SH-SY5Y (cell line): ENCODE measurements at regions not wholly inside any gene's neighbourhood (a gene's known extent, or its start where the extent isn't known, plus 50 kb on each side); places are given as distances from the start of the nearest gene placed in this dataset.

Experiments
- GATA2 ChIP-seq: IDR thresholded peaks from 2 replicates; pipeline ENCODE4 v1.6.1; 2011; ENCODE audit warnings: mild to moderate bottlenecking, low read depth, low read length
- GATA3 ChIP-seq: IDR thresholded peaks from 2 replicates; pipeline ENCODE4 v1.6.1; 2011; ENCODE audit warnings: low read depth, mild to moderate bottlenecking, low read length, moderate library complexity

GRCh38 chr6:113397236-113397635 lies 459.9 kb upstream of the MARCKS start:
- TF ChIP-seq GATA3 = no peak
- no peak for TF ChIP-seq GATA2

GRCh38 chr6:113401231-113401630 lies 455.9 kb upstream of the MARCKS start:
- TF ChIP-seq GATA3 (no peak), GATA2 (no peak)

DNA sequence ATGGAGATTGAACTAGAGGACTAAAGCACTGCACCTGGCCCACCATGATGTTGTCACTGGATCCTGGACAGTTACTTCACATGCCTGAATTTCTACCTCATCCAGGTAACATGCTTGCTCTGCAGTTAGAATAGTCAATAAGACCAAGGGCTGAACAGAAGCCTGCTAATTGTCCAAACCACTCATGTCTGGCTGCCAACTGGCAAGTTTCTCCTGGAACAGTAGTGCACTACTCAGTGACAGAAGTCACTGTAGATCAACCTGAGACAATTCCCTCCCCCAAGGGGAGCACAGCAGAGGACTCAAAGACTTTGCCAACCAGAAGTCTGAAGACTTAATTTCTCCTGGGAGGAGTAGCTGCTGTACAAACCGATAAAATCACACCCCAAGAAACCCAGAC lies 454.6 kb upstream of the MARCKS start:
- TF ChIP-seq GATA3 (no peak), GATA2 (no peak)

GRCh38 chr6:113403966-113404595 lies 453.1 kb upstream of the MARCKS start:
- no peak for TF ChIP-seq GATA3
- TF ChIP-seq GATA2 = no peak

DNA sequence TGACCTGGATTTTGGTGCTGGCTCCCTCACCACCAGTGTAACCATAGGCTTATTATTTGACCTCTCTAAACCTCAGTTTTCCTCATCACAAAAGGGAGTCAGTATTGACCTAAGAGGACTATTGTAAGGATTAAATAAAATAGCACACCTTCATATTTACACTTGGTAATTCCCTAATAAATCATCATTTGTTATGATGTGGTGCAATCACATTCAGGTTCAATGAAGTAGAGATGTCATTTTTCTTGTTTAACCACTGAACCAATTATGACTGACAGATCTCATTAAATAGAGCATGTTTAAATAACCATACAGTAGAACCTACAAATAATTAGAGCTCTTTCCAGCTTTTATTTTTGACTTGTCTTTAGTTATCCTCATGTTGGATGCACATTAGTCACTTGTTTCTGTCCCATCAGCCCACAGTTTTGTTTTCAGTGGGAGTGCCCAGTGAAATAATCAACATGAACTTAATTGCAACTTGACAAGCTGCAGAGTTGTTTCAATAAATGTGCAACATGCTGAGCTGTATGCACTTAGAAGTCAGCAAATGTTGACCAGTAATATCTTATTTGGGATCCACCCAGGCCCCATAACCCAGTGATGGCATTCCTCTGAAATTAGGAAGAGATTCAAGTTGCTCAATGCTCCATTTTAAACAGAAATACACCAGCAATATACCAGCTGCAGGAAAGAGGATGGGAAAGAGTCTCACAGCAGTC lies 451.7 kb upstream of the MARCKS start:
- TF ChIP-seq GATA3 (no peak), GATA2 (no peak)

- TF ChIP-seq GATA3 (no peak), GATA2 (no peak)
Observed at GRCh38 chr6:113406048-113406695, 451.0 kb upstream of the MARCKS start.

- TF ChIP-seq GATA2 (no peak), GATA3 (no peak)
Observed at GRCh38 chr6:113411011-113411410, 446.1 kb upstream of the MARCKS start.

DNA sequence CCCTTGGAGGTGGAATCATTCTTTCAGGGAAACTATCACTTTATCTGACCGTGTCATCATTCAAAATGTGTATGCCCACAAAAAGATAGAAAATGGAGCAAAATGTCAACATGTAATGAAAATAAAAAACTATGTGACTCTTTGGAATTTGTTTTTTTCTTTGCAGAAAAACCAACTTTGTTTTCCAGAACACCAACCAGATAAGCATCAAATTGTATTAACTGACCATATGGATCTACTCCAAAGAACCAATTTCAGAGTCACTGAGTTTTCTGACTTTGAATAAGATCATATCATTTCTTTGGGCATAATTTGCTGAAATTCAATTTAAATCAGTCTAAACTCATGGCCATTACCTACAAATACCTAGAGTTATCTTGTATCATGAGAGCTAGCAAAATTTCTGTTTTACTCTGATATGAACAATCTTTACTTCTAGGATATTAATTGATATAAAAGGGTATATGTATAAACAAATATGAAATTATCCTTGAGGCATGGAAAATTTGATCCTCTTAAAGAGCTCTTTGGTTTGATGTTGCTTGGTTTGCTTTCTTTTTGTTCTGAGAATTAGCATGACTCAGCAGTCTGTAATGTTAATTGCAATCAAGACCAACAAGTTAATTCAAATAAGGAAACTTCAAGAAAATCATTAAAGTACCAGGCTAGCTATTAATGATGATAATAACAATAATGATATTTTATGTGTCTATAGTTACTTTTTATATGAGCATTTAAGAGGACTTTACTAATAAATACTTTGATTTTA lies 444.4 kb upstream of the MARCKS start:
- TF ChIP-seq GATA3 (peak; percentile 98), GATA2 (peak; percentile 70)

DNA sequence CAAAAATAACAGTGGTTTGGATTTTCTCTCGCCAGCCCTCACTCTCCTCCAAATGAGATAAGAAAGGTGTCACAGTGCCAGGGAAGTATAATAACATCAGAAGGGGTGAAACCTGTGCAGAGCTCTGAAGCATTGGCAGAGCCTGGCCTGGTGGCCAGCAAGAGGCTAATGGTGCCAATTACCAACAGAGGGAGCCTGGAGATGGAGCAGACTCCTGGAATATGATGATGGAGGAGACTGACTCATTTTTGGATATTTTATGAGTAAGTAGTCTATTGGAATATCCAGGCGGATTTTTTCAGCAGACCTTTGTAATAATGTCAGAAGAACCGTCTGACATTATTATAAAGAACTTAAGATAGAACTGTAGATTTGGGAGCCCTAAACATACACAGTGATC lies 442.6 kb upstream of the MARCKS start:
- TF ChIP-seq GATA2 (no peak; the same call in 1 of the 2 replicates), GATA3 (no peak)

DNA sequence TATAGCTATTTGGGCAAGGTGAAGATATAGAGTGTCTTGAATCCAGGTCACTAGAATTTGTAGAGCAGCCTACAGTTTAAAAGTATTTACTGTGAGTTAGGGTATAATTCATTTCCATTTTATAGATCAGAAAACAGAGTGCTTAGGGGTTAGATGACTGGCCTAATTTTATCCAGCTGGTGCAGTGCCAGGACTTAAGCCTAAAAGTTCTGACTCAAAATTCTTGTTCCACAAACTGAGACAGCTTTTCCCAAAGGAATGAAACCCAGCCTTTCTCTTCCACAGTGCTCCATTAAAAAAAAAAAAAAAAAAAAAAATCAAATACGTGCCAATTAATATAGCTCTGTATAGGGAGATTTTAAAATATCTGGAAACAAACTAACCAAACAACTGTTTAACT lies 441.0 kb upstream of the MARCKS start:
- TF ChIP-seq GATA3 = no peak
- TF ChIP-seq GATA2 = no peak

DNA sequence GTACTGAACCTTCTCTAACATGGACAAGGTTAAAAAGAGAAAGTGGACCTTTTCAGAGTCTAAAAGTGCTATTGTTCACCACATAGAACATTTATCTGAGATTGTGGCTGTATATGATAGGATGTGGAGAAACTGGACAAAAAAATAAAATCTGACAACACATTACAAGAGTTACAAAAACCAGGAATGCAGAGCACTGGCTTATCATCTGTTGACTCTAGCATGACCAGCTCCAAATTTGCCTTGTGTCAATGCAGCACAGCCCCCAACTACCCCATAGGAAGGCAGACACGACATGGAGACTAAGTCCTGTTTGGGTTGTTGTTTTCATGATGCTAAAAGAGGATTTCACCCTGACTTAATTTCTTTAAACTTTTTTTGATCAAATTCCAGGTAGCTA lies 436.9 kb upstream of the MARCKS start:
- TF ChIP-seq GATA3 (no peak), GATA2 (no peak)

DNA sequence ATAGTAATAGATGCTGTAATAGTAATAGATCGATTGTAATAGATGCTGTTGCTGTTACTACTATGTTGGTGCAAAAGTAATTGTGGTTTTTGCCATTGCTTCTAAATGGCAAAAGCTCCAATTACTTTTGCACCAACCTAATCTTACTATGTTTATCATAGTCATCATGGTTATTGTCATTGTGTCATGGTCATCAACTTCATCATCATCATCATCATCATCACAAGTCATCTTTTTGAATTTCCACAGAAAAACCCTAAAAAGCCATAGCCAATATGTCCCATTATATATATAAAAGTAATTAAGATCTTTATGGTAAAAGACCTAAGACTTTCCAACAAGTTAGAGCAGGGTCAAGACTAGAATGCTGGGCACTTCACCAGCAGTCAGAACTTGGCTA lies 435.1 kb upstream of the MARCKS start:
- TF ChIP-seq GATA3 (no peak), GATA2 (no peak)

GRCh38 chr6:113423956-113424355 lies 433.2 kb upstream of the MARCKS start:
- TF ChIP-seq GATA3 (no peak), GATA2 (no peak)

GRCh38 chr6:113425977-113426660 lies 431.0 kb upstream of the MARCKS start:
- no peak for TF ChIP-seq GATA3

- TF ChIP-seq GATA2 = no peak
- TF ChIP-seq GATA3 = no peak
Observed at GRCh38 chr6:113427617-113428016, 429.5 kb upstream of the MARCKS start.
